OCI-LY3 (cell line): ENCODE measurements at regions not wholly inside any gene's neighbourhood (a gene's known extent, or its start where the extent isn't known, plus 50 kb on each side); places are given as distances from the start of the nearest gene placed in this dataset.
A peak's percentile ranks its signal among the peaks of the same experiment; 100 is the strongest.

Source experiments
- H2AFZ ChIP-seq: fragments of 200-600, 300-600 bp; shearing (Covaris generic); 2 replicates; pipeline ENCODE4 v1.6.0; 2014; ENCODE audit warnings: antibody characterized with exemption, low read depth, low read length
- H3K27ac ChIP-seq: fragments of 200-600, 300-600 bp; sonication (generic); 2 replicates; pipeline ENCODE4 v1.5.1; 2014; ENCODE audit warnings: mild to moderate bottlenecking, low read length, moderate library complexity, mixed read lengths
- H3K27me3 ChIP-seq: fragments of 200-600, 300-600 bp; sonication (generic); 2 replicates; pipeline ENCODE4 v1.6.1; 2014; ENCODE audit warnings: low read depth, low read length, mixed read lengths
- H3K36me3 ChIP-seq: fragments of 200-600, 300-600 bp; sonication (generic); replicated peaks from 2 replicates; pipeline ENCODE3; 2014; ENCODE audit warnings: low read depth, low read length, mixed read lengths
- H3K4me1 ChIP-seq: fragments of 300-600, 200-600 bp; sonication (generic); 2 replicates; pipeline ENCODE4 v1.6.1; 2014; ENCODE audit warnings: low read length, mixed read lengths
- H3K4me2 ChIP-seq: fragments of 200-600, 300-600 bp; sonication (generic); 2 replicates; pipeline ENCODE4 v1.6.1; 2014; ENCODE audit warnings: low read length, mixed read lengths
- H3K4me3 ChIP-seq: fragments of 300-600, 200-600 bp; sonication (generic); 2 replicates; pipeline ENCODE4 v1.5.1; 2014; ENCODE audit warnings: antibody characterized with exemption, mild to moderate bottlenecking, low read length, moderate library complexity
- H3K79me2 ChIP-seq: fragments of 300-600, 200-600 bp; shearing (Covaris generic); 2 replicates; pipeline ENCODE4 v1.6.1; 2014; ENCODE audit warnings: mild to moderate bottlenecking, low read length, mixed read lengths
- H3K9ac ChIP-seq: fragments of 300-600, 200-600 bp; shearing (Covaris generic); 2 replicates; pipeline ENCODE4 v1.6.0; 2014; ENCODE audit warnings: mild to moderate bottlenecking, low read length, moderate library complexity
- H3K9me3 ChIP-seq: fragments of 200-600, 300-600 bp; shearing (Covaris generic); 2 replicates; pipeline ENCODE4 v1.6.1; 2014; ENCODE audit warnings: low read length, mixed read lengths; ENCODE audit not compliant: insufficient read depth
- H4K20me1 ChIP-seq: fragments of 200-600, 300-600 bp; sonication (generic); 2 replicates; pipeline ENCODE4 v1.6.1; 2016; ENCODE audit warnings: low read length, mixed read lengths; ENCODE audit not compliant: insufficient read depth
- CTCF ChIP-seq: fragments of 200-600, 300-600 bp; sonication (generic); IDR thresholded peaks from 2 replicates; pipeline ENCODE4 v1.5.1; 2014; ENCODE audit warnings: antibody characterized with exemption, low read length, low read depth
- EZH2phosphoT487 ChIP-seq: fragments of 200-600 bp; shearing (Covaris generic); IDR thresholded peaks from 2 replicates; pipeline ENCODE4 v1.6.1; 2018; ENCODE audit warnings: antibody characterized with exemption, mixed run types, low read depth

DNA sequence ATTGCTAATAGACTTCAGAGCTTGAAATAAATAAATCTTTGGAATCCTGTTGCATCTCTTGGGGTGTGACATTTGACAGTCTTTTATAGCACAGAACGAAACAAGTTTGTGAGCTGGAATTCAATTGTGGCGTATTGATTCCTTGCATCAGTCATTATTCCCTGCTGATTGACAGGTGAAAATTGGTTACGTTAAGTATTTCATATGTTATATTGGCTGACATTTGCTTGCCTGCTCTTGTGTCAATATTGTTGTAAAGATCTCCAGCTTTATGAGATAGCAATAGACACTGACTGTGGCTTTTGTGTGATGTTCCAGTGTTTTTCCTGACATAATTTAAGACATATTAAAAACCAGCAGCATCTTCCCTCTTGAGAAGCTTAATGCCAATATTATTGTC is 644.4 kb upstream of the FAM241A start:
- Histone ChIP-seq H3K4me1 (peaks cover 10% of the 10 kb centered on the region), H3K4me3 (no peak overlapping the region), H3K79me2 (no peaks in the 10 kb centered on the region), H2AFZ (no peak overlapping the region), H3K4me2 (no peak overlapping the region), H3K9ac (no peak overlapping the region), H3K27me3 (no peaks in the 10 kb centered on the region), H3K9me3 (no peaks in the 10 kb centered on the region), H3K27ac (no peak overlapping the region), H4K20me1 (no peaks in the 10 kb centered on the region), H3K36me3 (no peaks in the 10 kb centered on the region)
- no peak for TF ChIP-seq CTCF
- TF ChIP-seq EZH2phosphoT487 = no peak

DNA sequence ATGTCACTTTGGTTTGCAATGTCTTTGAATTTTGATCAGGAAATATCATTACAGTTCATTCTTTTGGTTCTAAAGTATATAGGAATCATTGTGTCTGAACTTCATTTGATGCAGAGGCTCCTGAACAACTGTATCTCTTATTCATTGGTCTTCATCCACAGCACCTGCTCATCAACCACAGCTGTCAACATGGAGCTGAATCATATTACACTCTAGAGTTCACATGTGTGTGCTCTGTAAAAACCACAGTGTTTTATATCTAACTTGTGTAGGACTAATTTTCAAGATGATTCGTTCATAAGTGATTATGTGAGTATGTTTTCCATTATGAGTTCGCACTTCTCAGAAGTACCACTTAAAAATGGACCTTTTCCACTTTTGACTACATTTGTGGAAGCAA is 643.3 kb upstream of the FAM241A start:
- no peak for TF ChIP-seq CTCF
- TF ChIP-seq EZH2phosphoT487 = no peak
- peaks cover 10% of the 10 kb centered on the region for H3K4me1 ChIP-seq
- H4K20me1 ChIP-seq = no peaks in the 10 kb centered on the region
- H3K9me3 ChIP-seq = no peaks in the 10 kb centered on the region
- no peaks in the 10 kb centered on the region for H3K27me3 ChIP-seq
- H3K27ac ChIP-seq = no peak overlapping the region
- H2AFZ ChIP-seq = no peak overlapping the region
- no peaks in the 10 kb centered on the region for H3K79me2 ChIP-seq
- H3K36me3 ChIP-seq = no peaks in the 10 kb centered on the region
- peak overlapping the region; percentile 4; the same call in 1 of the 2 replicates for H3K4me2 ChIP-seq
- no peak overlapping the region for H3K9ac ChIP-seq
- H3K4me3 ChIP-seq = no peak overlapping the region

GRCh38 chr4:111502626-111503025 is 642.6 kb upstream of the FAM241A start:
- no peaks in the 10 kb centered on the region for H3K79me2 ChIP-seq
- no peak overlapping the region for H3K27ac ChIP-seq
- H3K9me3 ChIP-seq = no peaks in the 10 kb centered on the region
- no peaks in the 10 kb centered on the region for H3K27me3 ChIP-seq
- TF ChIP-seq EZH2phosphoT487 (no peak), CTCF (no peak)
- H3K4me3 ChIP-seq = no peak overlapping the region
- no peak overlapping the region for H2AFZ ChIP-seq
- H3K36me3 ChIP-seq = no peaks in the 10 kb centered on the region
- H3K9ac ChIP-seq = no peak overlapping the region
- no peak overlapping the region for H3K4me2 ChIP-seq
- H4K20me1 ChIP-seq = no peaks in the 10 kb centered on the region
- peaks cover 10% of the 10 kb centered on the region for H3K4me1 ChIP-seq

GRCh38 chr4:111506706-111507105 is 638.5 kb upstream of the FAM241A start:
- Histone ChIP-seq H3K9me3 (no peaks in the 10 kb centered on the region), H3K79me2 (no peaks in the 10 kb centered on the region), H3K36me3 (no peaks in the 10 kb centered on the region), H3K27me3 (no peaks in the 10 kb centered on the region), H2AFZ (no peak overlapping the region), H3K27ac (no peak overlapping the region), H4K20me1 (no peaks in the 10 kb centered on the region), H3K9ac (no peak overlapping the region), H3K4me2 (no peak overlapping the region), H3K4me3 (no peak overlapping the region), H3K4me1 (peaks cover 9% of the 10 kb centered on the region)
- no peak for TF ChIP-seq EZH2phosphoT487
- TF ChIP-seq CTCF = no peak
